GM21423 (cell line): ENCODE measurements at regions not wholly inside any gene's neighbourhood (a gene's known extent, or its start where the extent isn't known, plus 50 kb on each side); places are given as distances from the start of the nearest gene placed in this dataset.
"Not testable (repeated sequence)": the region's sequence is repeated elsewhere in the genome, so short reads cannot be mapped to it uniquely, and the experiment has no call there.

ENCODE experiments used
- ATAC-seq: cut with Tn5 transposase; IDR thresholded peaks from one replicate; pipeline ENCODE4 v1.9.1; 2021; ENCODE audit warnings: mild to moderate bottlenecking, moderate library complexity; ENCODE audit not compliant: unreplicated experiment

GRCh38 chr14:105730731-105731130 lies 204.3 kb downstream of the TMEM121 start:
- not testable (repeated sequence) for ATAC-seq

- ATAC-seq, result not testable (repeated sequence)
Measured at GRCh38 chr14:105731221-105731985, 205.0 kb downstream of the TMEM121 start.

GRCh38 chr14:105733081-105734065 lies 207.0 kb downstream of the TMEM121 start:
- no peak for ATAC-seq

GRCh38 chr14:105734241-105734640 lies 207.9 kb downstream of the TMEM121 start:
- not testable (repeated sequence) for ATAC-seq

- ATAC-seq, result not testable (repeated sequence)
Measured at GRCh38 chr14:105736331-105736730, 209.9 kb downstream of the TMEM121 start.

GRCh38 chr14:105737504-105738246 lies 211.3 kb downstream of the TMEM121 start:
- ATAC-seq, result no peak

GRCh38 chr14:105738638-105739037 lies 212.3 kb downstream of the TMEM121 start:
- no peak for ATAC-seq

- ATAC-seq, result no peak
Measured at GRCh38 chr14:105739331-105740102, 213.1 kb downstream of the TMEM121 start.

- ATAC-seq, result not testable (repeated sequence)
Measured at GRCh38 chr14:105740272-105740671, 213.9 kb downstream of the TMEM121 start.

GRCh38 chr14:105740961-105741360 lies 214.6 kb downstream of the TMEM121 start:
- not testable (repeated sequence) for ATAC-seq

GRCh38 chr14:105741707-105742530 lies 215.5 kb downstream of the TMEM121 start:
- ATAC-seq, result not testable (repeated sequence)

GRCh38 chr14:105742531-105742848 lies 216.1 kb downstream of the TMEM121 start:
- ATAC-seq, result no peak

GRCh38 chr14:105742904-105743701 lies 216.7 kb downstream of the TMEM121 start:
- ATAC-seq, result not testable (repeated sequence)

GRCh38 chr14:105744213-105744787 lies 217.9 kb downstream of the TMEM121 start:
- not testable (repeated sequence) for ATAC-seq

GRCh38 chr14:105745433-105746123 lies 219.2 kb downstream of the TMEM121 start:
- no peak for ATAC-seq

- ATAC-seq, result no peak
Measured at GRCh38 chr14:105746124-105746514, 219.7 kb downstream of the TMEM121 start.

GRCh38 chr14:105746800-105747502 lies 220.6 kb downstream of the TMEM121 start:
- ATAC-seq, result not testable (repeated sequence)
